Common myeloid progenitor, CD34-positive (primary cell): ENCODE measurements at regions not wholly inside any gene's neighbourhood (a gene's known extent, or its start where the extent isn't known, plus 50 kb on each side); places are given as distances from the start of the nearest gene placed in this dataset.

Source experiments
- CTCF ChIA-PET: fragments of 350-600 bp; sonication (Branson Sonifier 250); formaldehyde crosslinking; loops from one replicate; lab custom pipeline; 2021; ENCODE audit warnings: antibody characterized with exemption; lab: Charles Lee
- POLR2A ChIA-PET: fragments of 350-600 bp; sonication (Branson Sonifier 250); formaldehyde crosslinking; loops from one replicate; lab custom pipeline; 2021; ENCODE audit warnings: antibody characterized with exemption; lab: Charles Lee
- DNase-seq, 3 donors: peaks; one replicate each; pipeline versions ENCODE4 v3.0.0 to v3.0.0-alpha.2; 2013
- H3K27ac ChIP-seq, 2 experiments: 1 replicate in 1 of 2; 2 replicates in 1 of 2; pipeline ENCODE4 v1.7.0; 2013; ENCODE audit warnings: inconsistent platforms in 2 of 2, low read length in 2 of 2, mild to moderate bottlenecking in 2 of 2, low read depth in 1 of 2, moderate library complexity in 1 of 2; ENCODE audit not compliant: severe bottlenecking in 2 of 2, insufficient read depth in 1 of 2, poor library complexity in 1 of 2
- H3K27me3 ChIP-seq, 5 experiments: replicated peaks in 2 of 5; 1 replicate in 3 of 5; 2 replicates in 2 of 5; pipeline versions ENCODE4 v1.6.1 to v1.7.0; 2013; ENCODE audit warnings: low read length in 4 of 5, mild to moderate bottlenecking in 2 of 5, moderate library complexity in 2 of 5, inconsistent platforms in 1 of 5; ENCODE audit not compliant: insufficient read depth in 5 of 5, control insufficient read depth in 4 of 5
- H3K36me3 ChIP-seq, 4 experiments: 1 replicate in 2 of 4; 2 replicates in 2 of 4; pipeline versions ENCODE4 v1.6.1 to v1.7.0; 2013; ENCODE audit warnings: low read length in 3 of 4, control low read depth in 1 of 4, mild to moderate bottlenecking in 1 of 4; ENCODE audit not compliant: control insufficient read depth in 4 of 4, insufficient read depth in 4 of 4
- H3K4me1 ChIP-seq, 4 experiments: 1 replicate in 3 of 4; 2 replicates in 1 of 4; pipeline versions ENCODE4 v1.6.1 to v1.7.1; 2013; ENCODE audit warnings: low read length in 3 of 4, mild to moderate bottlenecking in 3 of 4, control low read depth in 1 of 4, inconsistent platforms in 1 of 4, moderate library complexity in 1 of 4; ENCODE audit not compliant: control insufficient read depth in 4 of 4, insufficient read depth in 4 of 4; ENCODE audit errors: control extremely low read depth in 1 of 4
- H3K4me3 ChIP-seq, 7 experiments: 1 replicate in 4 of 7; 2 replicates in 3 of 7; pipeline versions ENCODE4 v1.5.1 to v1.7.0; 2013; ENCODE audit warnings: mild to moderate bottlenecking in 7 of 7, low read length in 6 of 7, moderate library complexity in 6 of 7, inconsistent platforms in 2 of 7, low read depth in 2 of 7, control low read depth in 1 of 7; ENCODE audit not compliant: insufficient read depth in 4 of 7, control insufficient read depth in 1 of 7; ENCODE audit errors: extremely low read depth in 1 of 7
- H3K9me3 ChIP-seq, 5 experiments: 1 replicate in 4 of 5; 2 replicates in 1 of 5; pipeline versions ENCODE4 v1.6.1 to v1.7.1; 2013; ENCODE audit warnings: low read length in 4 of 5, mild to moderate bottlenecking in 2 of 5, inconsistent platforms in 1 of 5, low read depth in 1 of 5, moderate library complexity in 1 of 5; ENCODE audit not compliant: control insufficient read depth in 4 of 5, insufficient read depth in 2 of 5; ENCODE audit errors: control extremely low read depth in 1 of 5
- WGBS: methylation state at CpG from one replicate; pipeline ENCODE4 v1.1.5; 2013; ENCODE audit not compliant: insufficient coverage; 5-methylcytosine and 5-hydroxymethylcytosine counted together

DNA sequence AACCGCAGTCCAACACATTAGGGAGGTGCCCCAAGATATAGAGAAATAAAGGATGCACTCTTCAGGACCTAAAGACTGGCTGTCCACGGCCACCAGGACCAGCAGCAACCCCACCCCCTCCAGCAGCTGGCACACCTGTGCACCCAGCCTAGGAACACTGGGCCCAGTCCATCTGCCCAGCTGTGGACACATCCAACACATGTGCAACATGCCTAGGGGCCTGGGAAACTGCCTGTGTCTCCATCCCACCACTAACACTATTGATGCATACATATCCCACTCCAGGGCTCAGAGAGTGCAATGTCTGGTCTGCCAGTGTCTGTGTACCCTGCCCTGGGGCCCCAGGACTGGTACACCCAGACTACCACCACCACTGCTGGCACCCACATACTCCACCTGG, 1781.3 kb downstream of the MAT2B start:
- Histone ChIP-seq H3K4me3 (no peak overlapping the region), H3K27ac (no peak overlapping the region), H3K36me3 (no peaks in the 10 kb centered on the region), H3K4me1 (peaks cover 0 to 7% (median 2%) of the 10 kb centered on the region in 4 experiments), H3K27me3 (no peaks in the 10 kb centered on the region), H3K9me3 (no peaks in the 10 kb centered on the region)
- no peak for DNase-seq
- 92% methylated on average over 2 of the region's 2 CpGs for WGBS
- POLR2A ChIA-PET, result no interaction called here
- CTCF ChIA-PET, result no interaction called here

DNA sequence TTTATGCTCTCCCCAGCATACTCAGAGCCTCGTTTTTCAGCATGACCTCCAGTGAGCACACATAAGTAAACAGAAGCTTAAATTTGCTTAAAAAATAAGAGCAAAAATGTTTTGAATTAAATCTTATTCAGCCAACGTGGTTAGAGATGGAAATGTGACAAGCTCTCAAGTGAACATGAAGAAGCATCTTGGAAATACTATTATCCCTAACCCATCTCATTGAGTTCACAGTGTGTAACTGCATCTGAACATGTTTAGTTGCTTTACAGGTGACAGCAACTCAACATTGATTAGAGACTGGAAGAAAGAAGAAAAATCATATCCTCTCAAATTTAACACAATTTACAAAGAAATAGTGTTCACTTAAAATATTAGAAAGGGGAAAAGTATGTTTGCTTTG, 1785.1 kb downstream of the MAT2B start:
- Histone ChIP-seq H3K36me3 (no peaks in the 10 kb centered on the region), H3K27me3 (no peaks in the 10 kb centered on the region), H3K4me3 (no peak overlapping the region), H3K27ac (no peak overlapping the region), H3K4me1 (no peaks in the 10 kb centered on the region), H3K9me3 (no peaks in the 10 kb centered on the region)
- no CpG with 5 or more reads among the region's 2 CpGs for WGBS
- no peak for DNase-seq
- POLR2A ChIA-PET, result no interaction called here
- CTCF ChIA-PET, result interaction anchor here (0.6 to 1.4 kb wide), 2 partner anchors 119 to 167 kb away, joined by 3 read pairs; no protein-coding TSS in a partner anchor

DNA sequence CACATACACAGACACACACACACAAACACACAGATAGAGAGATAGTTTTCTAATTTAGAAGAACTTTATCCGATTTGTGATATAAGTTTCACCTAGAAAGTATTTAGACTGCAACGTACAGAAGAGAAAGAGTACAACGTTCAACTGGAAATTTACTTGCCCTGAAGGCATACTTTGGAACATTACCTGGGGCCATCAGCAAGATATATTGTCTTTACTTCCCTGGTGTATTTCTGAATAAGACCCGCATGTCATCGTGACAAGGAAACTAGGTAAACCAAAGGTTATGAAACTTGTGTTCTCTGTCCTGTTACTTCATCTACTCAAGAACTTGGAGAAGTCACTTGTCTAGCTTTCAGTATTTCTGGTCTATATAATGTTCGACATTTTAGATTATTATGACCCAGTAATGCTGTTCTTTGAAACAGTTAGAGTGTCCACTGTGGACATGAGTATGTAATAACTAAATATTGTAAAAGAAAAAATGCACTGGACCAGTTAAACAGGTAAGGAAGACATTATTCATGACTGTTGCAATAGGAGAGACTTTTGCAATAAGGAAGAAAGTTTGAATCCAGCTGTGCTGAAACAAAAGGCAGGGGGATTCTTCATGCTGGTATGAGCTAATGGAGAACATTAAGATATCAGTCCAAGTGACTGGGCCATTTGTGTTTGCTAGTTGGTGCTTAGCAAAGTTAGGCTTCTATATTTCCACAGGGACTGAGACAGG, 1791.1 kb downstream of the MAT2B start:
- WGBS, result 98% methylated on average over 6 of the region's 6 CpGs
- Histone ChIP-seq H3K27ac (no peak overlapping the region), H3K27me3 (no peaks in the 10 kb centered on the region), H3K4me1 (no peaks in the 10 kb centered on the region), H3K9me3 (no peaks in the 10 kb centered on the region), H3K36me3 (no peaks in the 10 kb centered on the region), H3K4me3 (no peak overlapping the region)
- POLR2A ChIA-PET, result no interaction called here
- no peak for DNase-seq
- CTCF ChIA-PET, result interaction anchor here (1.0 kb wide), 1 partner anchor 13 kb away, joined by 3 read pairs; no protein-coding TSS in a partner anchor

DNA sequence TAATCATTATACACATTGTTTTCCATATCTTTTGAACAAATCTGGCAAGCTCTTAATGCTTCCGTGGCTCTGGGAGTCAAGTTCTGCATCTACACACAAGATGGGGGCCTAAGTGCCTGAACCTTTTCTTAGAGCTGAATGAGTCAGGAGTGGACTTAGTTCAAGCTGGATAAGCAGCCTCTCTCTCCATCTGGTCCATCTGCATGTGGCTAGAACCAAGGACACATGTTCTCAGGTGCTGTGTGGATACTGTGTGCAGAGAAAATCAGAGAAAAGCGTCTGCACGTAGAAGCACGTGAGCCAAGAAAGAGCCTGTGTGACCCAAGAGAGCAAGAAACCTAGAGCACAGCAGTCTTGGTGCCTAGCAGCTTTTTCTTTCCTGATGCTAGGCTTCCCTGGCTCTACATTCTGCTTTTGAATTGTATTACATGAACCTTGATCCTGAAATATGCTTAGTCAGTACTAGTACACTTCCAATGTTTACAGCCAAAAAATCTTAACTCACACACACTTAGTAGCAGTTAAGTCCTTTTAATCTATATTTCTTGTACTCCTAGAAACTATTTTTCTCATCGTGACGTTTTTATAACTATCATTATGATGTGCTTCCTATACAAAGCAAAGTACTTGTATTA, 1798.9 kb downstream of the MAT2B start:
- H3K27ac ChIP-seq, result no peak overlapping the region
- POLR2A ChIA-PET, result no interaction called here
- H3K4me1 ChIP-seq, result no peaks in the 10 kb centered on the region
- no peaks in the 10 kb centered on the region for H3K27me3 ChIP-seq
- DNase-seq, result no peak
- H3K4me3 ChIP-seq, result no peak overlapping the region
- 97% methylated on average over 4 of the region's 6 CpGs for WGBS
- CTCF ChIA-PET, result no interaction called here
- no peaks in the 10 kb centered on the region for H3K36me3 ChIP-seq
- H3K9me3 ChIP-seq, result no peaks in the 10 kb centered on the region

DNA sequence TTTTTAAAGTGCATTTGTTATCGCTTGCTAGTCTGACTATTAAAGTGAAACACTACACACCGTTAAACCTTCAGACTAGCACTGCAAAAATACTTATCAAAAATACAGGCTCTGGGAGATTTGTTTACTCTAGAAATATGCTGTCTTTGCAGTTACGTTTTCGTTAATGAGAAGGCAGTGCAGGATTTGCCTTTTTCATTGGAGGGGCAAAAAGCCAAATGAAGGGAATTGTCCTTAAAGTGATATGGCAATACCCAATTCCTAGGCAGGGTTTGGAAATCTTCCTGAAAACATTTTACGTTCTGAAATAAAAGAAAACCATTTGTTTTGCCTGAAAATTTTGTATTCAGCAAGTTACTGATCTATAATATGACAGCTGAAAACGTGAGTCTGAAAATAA, 1800.2 kb downstream of the MAT2B start:
- ChIA-PET POLR2A (no interaction called here), CTCF (no interaction called here)
- H3K36me3 ChIP-seq, result no peaks in the 10 kb centered on the region
- H3K27me3 ChIP-seq, result no peaks in the 10 kb centered on the region
- no peak overlapping the region for H3K27ac ChIP-seq
- 90% methylated on average over 4 of the region's 6 CpGs for WGBS
- DNase-seq, result no peak
- no peak overlapping the region for H3K4me3 ChIP-seq
- H3K4me1 ChIP-seq, result no peaks in the 10 kb centered on the region
- no peaks in the 10 kb centered on the region for H3K9me3 ChIP-seq

DNA sequence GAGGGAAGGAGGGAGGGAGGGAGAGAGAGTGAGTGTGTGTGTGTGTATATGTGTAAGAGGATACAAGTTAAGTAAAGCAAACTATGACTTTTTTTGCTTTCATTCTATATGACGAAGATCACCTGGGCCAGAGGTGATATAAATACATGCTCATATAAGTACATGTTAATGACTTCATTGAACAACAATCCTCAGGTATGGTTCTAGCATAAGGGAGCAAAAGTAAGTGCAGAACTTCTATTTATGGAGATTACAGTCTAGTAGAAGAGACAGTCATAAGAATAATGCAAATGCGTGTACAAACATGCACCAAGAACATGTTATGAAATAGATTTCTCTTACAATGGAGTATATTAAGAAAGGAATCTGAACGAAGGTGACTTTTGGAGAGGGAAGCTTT, 1804.0 kb downstream of the MAT2B start:
- WGBS, result no CpG with 5 or more reads among the region's 3 CpGs
- no peak for DNase-seq

DNA sequence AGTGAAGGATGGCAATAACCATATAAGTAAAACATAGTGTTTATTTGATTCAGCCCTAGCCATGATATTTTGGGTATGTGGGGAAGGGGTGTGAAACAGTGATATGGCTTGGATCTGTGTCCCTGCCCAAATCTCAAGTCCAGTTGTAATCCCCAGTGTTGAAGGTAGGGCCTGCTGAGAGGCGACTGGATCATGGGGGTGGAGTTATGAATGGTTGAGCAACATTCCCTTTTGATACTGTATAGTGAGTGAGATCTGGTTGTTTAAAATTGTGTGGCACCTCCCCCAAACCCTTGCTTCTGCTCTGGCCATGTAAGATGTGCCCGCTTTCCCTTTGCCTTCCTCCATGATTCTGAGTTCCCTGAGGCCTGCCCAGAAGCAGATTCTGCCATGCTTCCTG, 1804.6 kb downstream of the MAT2B start:
- H3K4me3 ChIP-seq, result no peak overlapping the region
- ChIA-PET POLR2A (no interaction called here), CTCF (no interaction called here)
- H3K27me3 ChIP-seq, result no peaks in the 10 kb centered on the region
- no peak overlapping the region for H3K27ac ChIP-seq
- H3K9me3 ChIP-seq, result no peaks in the 10 kb centered on the region
- no peak for DNase-seq
- no peaks in the 10 kb centered on the region for H3K4me1 ChIP-seq
- H3K36me3 ChIP-seq, result no peaks in the 10 kb centered on the region
- no CpG with 5 or more reads among the region's 2 CpGs for WGBS

More for the DNA sequence above, 1804.0 kb downstream of the MAT2B start:
- ChIA-PET POLR2A (no interaction called here), CTCF (no interaction called here)
- H3K4me3 ChIP-seq, result no peak overlapping the region
- no peaks in the 10 kb centered on the region for H3K36me3 ChIP-seq
- H3K27me3 ChIP-seq, result no peaks in the 10 kb centered on the region
- no peaks in the 10 kb centered on the region for H3K4me1 ChIP-seq
- H3K27ac ChIP-seq, result no peak overlapping the region
- no peaks in the 10 kb centered on the region for H3K9me3 ChIP-seq
